Fibroblast of lung (primary cell): ENCODE measurements at regions not wholly inside any gene's neighbourhood (a gene's known extent, or its start where the extent isn't known, plus 50 kb on each side); places are given as distances from the start of the nearest gene placed in this dataset.
"Not testable (repeated sequence)": the region's sequence is repeated elsewhere in the genome, so short reads cannot be mapped to it uniquely, and the experiment has no call there.

ENCODE experiments used
- CTCF ChIP-seq, 2 donors: IDR thresholded peaks in 1 of 2; conservative IDR thresholded peaks in 1 of 2; 1 replicate in 1 of 2; 2 replicates in 1 of 2; pipeline ENCODE4 v1.5.1; 2011 to 2012; ENCODE audit warnings: low read length in 2 of 2, control low read depth in 1 of 2, inconsistent platforms in 1 of 2, low read depth in 1 of 2, mild to moderate bottlenecking in 1 of 2
- EZH2 ChIP-seq: IDR thresholded peaks from 2 replicates; pipeline ENCODE4 v1.5.1; 2012; ENCODE audit warnings: low read length, control low read depth, mild to moderate bottlenecking; ENCODE audit errors: missing control alignments

GRCh38 chr2:87536427-87536826 lies 211.5 kb upstream of the PLGLB2 start:
- not testable (repeated sequence) for TF ChIP-seq CTCF (conservative IDR thresholded peaks at IDR 0.05 in 1 of 2, IDR thresholded peaks at IDR 0.05 in 1 of 2; ENCODE audit: low read depth in 1 of 2, low read length in 2 of 2); EZH2
